ENCODE measurements at regions not wholly inside any gene's neighbourhood (a gene's known extent, or its start where the extent isn't known, plus 50 kb on each side); places are given as distances from the start of the nearest gene placed in this dataset.

- DNase-seq, result no peak
These were observed 80.9 kb upstream of the KLF13 start for GRCh38 chr15:31245756-31246155.

- DNase-seq, result no peak
These were observed 79.2 kb upstream of the KLF13 start for GRCh38 chr15:31247404-31247803.

- no peak for DNase-seq
These were observed 78.4 kb upstream of the KLF13 start for GRCh38 chr15:31248263-31248662.

GRCh38 chr15:31248951-31249350 lies 77.7 kb upstream of the KLF13 start:
- no peak for DNase-seq

- DNase-seq, result no peak
These were observed 76.6 kb upstream of the KLF13 start for GRCh38 chr15:31250033-31250432.

GRCh38 chr15:31251165-31251564 lies 75.5 kb upstream of the KLF13 start:
- DNase-seq, result no peak

GRCh38 chr15:31252171-31252785 lies 74.4 kb upstream of the KLF13 start:
- DNase-seq, result no peak

GRCh38 chr15:31254431-31255175 lies 72.0 kb upstream of the KLF13 start:
- no peak for DNase-seq

- no peak for DNase-seq
These were observed 71.5 kb upstream of the KLF13 start for GRCh38 chr15:31255176-31255510.

- DNase-seq, result no peak
These were observed 70.8 kb upstream of the KLF13 start for GRCh38 chr15:31255732-31256377.

GRCh38 chr15:31256378-31257265 lies 70.0 kb upstream of the KLF13 start:
- DNase-seq, result no peak

- DNase-seq, result no peak
These were observed 69.3 kb upstream of the KLF13 start for GRCh38 chr15:31257286-31257685.

GRCh38 chr15:31258260-31258659 lies 68.4 kb upstream of the KLF13 start:
- DNase-seq, result no peak

GRCh38 chr15:31259562-31260252 lies 66.9 kb upstream of the KLF13 start:
- DNase-seq, result no peak

GRCh38 chr15:31260646-31261265 lies 65.9 kb upstream of the KLF13 start:
- no peak for DNase-seq

GRCh38 chr15:31261266-31262142 lies 65.1 kb upstream of the KLF13 start:
- DNase-seq, result no peak

GRCh38 chr15:31262143-31262530 lies 64.5 kb upstream of the KLF13 start:
- DNase-seq, result no peak

- no peak for DNase-seq
These were observed 63.5 kb upstream of the KLF13 start for GRCh38 chr15:31262901-31263671.

- no peak for DNase-seq
These were observed 62.7 kb upstream of the KLF13 start for GRCh38 chr15:31263751-31264558.

All from NCI-H187 treated with DMSO at 0.1 percent for 48 hours (cell line).